HG03039 (cell line): ENCODE measurements at regions not wholly inside any gene's neighbourhood (a gene's known extent, or its start where the extent isn't known, plus 50 kb on each side); places are given as distances from the start of the nearest gene placed in this dataset.
"Not testable (repeated sequence)": the region's sequence is repeated elsewhere in the genome, so short reads cannot be mapped to it uniquely, and the experiment has no call there.

Source experiments
- ATAC-seq: cut with Tn5 transposase; IDR thresholded peaks from one replicate; pipeline ENCODE4 v1.9.1; 2021; ENCODE audit warnings: mild to moderate bottlenecking, moderate library complexity; ENCODE audit not compliant: unreplicated experiment

- ATAC-seq = no peak
Observed at GRCh38 chr3:162701211-162701610, 1204.6 kb downstream of the OTOL1 start.

- no peak for ATAC-seq
Observed at GRCh38 chr3:162702768-162703385, 1206.3 kb downstream of the OTOL1 start.

DNA sequence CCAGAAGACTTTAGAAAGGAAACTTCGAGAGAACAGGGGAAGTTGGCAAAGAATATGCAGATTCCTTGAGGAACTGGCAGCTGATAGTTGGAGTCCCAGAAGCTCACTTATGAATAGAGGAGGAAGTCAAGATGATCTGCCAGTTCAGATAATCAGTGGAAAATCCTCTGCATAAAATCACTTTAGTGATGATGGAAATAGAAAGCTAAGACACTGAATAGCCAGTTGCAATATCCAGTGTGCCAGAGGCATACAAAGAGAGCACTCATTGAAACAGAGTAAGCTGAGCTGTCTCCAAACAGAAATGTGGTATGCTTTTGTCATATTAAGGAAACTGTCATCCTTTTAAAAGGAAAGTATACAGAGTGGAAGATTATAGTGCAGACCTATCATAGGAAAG lies 1207.6 kb downstream of the OTOL1 start:
- no peak for ATAC-seq

DNA sequence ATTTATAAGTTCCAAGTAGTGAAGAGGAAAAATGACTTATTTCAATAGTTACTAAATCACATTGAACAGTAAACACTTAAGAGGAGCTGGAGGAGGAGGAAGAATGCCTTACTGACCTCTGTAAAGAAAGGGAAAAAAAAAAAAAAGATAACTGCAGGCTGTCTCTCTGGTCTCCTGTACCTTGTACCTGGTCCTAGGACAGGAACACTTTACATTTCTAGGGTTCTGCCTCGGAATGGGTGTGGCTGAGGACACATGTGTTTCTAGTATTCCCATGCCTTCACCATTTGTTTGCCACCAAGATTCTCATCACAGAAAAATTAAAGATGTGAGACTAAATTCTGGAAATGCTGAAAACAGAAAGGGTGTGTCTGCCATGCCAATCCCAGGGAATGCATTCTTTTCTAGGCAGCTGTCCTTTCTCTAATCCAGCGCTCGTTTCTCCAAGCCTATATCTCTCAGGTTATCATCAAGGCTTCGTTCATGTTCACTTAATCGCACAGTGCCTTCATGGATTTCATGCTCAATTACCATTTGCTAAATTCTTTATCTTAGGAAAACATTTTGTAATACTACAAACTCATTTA lies 1208.3 kb downstream of the OTOL1 start:
- no peak for ATAC-seq

DNA sequence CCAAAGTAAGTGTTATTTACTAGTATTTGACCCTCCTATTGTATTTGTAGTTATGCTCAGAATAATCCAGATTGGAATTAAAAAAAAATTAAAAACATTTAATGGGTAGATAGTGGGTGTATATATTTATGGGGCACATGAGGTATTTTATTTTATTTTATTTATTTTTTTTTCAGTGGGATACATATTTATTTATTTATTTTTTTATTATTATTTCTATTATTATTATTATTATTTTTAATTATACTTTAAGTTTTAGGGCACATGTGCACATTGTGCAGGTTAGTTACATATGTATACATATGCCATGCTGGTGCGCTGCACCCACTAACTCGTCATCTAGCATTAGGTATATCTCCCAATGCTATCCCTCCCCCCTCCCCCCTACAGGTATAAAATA lies 1211.8 kb downstream of the OTOL1 start:
- not testable (repeated sequence) for ATAC-seq

DNA sequence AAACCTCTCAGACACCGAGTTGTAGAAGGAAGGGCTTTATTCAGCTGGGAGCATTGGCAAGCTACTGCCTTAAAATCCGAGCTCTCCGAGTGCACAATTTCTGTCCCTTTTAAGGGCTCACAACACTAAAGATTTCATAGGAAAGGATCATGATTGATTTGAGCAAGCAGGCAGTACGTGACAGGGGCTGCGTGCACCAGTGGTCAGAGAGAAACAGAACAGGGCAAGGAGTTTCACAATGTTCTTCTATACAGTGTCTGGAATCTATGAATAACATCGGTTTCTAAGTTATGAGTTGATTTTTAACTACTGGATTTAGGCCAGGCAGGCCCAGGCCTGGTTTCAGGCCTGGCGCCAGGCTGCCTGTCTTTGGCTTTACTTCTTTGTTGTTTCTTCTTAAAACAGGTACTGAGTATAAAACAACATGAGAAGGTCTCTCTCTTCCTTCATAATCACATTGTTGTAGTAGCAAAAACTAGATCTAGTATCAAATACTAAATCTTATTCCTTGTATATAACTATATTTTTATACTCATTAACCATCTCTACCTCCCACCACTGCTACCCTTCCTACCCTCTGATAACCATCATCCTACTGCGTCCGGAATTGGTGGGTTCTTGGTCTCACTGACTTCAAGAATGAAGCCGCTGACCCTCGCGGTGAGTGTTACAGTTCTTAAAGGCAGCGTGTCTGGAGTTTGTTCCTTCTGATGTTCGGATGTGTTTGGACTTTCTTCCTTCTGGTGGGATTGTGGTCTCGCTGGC lies 1212.5 kb downstream of the OTOL1 start:
- not testable (repeated sequence) for ATAC-seq

DNA sequence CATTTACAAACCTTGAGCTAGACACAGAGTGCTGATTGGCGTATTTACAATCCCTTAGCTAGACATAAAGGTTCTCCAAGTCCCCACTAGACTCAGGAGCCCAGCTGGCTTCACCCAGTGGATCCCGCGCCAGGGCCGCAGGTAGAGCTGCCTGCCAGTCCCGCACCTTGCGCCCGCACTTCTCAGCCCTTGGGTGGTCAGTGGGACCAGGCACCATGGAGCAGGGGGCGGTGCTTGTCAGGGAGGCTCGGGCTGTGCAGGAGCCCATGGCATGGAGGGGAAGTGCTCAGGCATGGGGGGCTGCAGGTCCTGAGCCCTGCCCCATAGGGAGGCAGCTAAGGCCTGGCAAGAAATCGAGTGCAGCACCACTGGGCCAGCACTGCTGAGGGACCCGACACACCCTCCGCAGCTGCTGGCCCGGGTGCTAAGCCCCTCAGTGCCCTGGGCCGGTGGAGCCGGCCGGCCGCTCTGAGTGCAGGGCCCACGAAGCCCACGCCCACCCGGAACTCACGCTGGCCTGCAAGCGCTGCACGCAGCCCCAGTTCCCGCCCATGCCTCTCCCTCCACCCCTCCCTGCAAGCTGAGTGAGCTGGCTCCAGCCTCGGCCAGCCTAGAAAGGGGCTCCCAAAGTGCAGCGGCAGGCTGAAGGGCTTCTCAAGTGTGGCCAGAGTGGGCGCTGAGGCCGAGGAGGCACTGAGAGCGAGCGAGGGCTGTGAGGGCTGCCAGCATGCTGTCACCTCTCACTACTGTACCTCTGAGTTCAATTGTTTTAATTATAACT lies 1213.9 kb downstream of the OTOL1 start:
- no peak for ATAC-seq

DNA sequence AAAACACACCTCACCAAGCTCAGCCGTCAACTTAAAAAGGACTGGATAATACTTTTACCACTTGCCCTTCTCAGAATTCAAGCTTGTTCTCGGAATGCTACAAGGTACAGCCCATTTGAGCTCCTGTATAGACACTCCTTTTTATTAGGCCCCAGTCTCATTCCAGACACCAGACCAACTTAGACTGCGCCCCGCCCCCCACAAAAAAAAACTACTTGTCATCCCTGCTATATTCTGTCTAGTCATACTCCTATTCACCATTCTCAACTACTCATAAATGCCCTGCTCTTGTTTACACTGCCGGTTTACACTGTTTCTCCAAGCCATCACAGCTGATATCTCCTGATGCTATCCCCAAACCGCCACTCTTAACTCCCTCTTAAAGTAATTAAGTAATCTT lies 1220.5 kb downstream of the OTOL1 start:
- ATAC-seq = not testable (repeated sequence)

- no peak for ATAC-seq
Observed at GRCh38 chr3:162718697-162719096, 1222.1 kb downstream of the OTOL1 start.

GRCh38 chr3:162719684-162720341 lies 1223.2 kb downstream of the OTOL1 start:
- ATAC-seq = no peak

DNA sequence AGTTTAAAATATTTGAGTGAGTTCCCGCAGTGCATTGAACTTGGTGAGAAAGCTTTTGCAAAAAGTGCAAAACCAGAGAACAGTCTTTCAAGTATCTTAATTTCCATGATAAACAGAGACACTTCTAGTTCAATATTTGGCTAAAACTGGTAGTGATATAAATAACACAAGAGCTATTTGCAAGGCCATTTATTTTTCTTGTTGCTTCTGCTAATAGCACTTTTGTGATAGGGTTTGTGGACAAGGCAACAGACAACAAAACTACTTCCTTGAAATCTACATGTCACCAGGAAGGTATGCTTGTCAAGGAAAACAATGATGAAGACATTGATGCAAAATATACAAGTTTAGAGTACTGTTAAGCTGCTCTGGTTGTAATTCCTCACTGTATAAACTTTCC lies 1225.1 kb downstream of the OTOL1 start:
- ATAC-seq = no peak

- no peak for ATAC-seq
Observed at GRCh38 chr3:162722337-162722736, 1225.7 kb downstream of the OTOL1 start.

GRCh38 chr3:162722796-162723195 lies 1226.2 kb downstream of the OTOL1 start:
- not testable (repeated sequence) for ATAC-seq

GRCh38 chr3:162729686-162730085 lies 1233.1 kb downstream of the OTOL1 start:
- ATAC-seq = no peak

DNA sequence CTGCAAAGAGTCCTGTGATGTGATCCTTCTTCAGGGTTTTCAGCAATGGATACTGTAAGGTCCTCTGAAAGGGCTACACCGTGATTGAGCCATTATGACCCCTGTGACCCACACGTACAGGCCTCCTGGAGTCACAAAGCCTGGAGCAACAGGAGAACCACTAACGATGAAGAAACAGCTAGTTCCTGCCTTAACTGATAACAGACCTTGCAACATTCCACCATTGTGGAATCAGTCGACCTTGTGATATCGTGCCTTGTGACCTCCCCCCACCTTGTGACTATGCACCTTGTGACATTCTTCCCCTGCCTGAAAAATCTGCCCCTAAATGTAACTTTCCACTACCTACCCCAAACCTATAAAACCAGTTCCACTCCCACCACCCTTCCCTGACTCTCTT lies 1235.4 kb downstream of the OTOL1 start:
- not testable (repeated sequence) for ATAC-seq

GRCh38 chr3:162738784-162739183 lies 1242.2 kb downstream of the OTOL1 start:
- no peak for ATAC-seq

GRCh38 chr3:162740941-162741596 lies 1244.5 kb downstream of the OTOL1 start:
- no peak for ATAC-seq

DNA sequence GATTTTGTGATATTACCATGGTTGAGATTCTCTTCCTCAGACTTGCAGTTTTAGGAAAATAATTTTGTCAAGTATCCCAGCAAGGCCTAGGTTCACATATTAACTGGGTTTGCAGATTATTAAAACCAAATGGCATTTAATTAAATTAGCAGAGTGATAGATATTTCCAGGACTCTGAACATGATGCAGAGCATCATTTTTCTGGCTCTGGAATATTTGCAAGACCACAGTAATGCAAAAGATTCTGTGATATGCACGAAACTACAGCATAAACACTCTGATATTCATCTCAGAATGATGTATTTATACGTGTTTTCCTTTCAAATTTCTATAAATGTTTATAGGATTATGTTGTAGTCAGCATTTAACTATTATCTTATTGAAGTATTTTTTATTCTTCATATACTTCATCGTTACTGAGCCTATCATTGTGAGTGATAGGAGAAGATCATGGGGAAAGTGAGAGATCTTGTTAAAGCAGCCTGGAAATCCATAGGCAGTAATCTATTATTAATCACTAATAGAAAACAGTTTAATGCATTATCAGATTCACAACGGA lies 1245.6 kb downstream of the OTOL1 start:
- no peak for ATAC-seq

DNA sequence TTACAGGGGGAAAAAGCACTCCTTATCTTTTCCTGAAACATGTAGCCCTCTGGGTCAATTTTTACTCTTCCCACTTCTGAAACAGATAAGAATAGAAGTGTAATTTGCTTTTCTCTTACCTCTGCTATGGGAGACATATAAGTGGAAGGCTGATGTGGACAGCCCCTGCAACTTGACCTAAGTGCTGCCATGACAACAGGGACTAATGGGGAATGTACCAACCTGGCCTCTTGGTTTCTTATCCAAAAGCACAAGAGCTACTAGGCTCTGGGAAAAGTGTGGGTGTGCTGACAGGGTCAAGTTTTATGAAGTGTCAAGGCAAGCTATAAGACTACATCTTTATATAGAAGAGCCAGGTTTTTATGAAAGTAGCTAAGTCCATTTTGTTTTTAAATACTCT lies 1246.5 kb downstream of the OTOL1 start:
- ATAC-seq = no peak

- ATAC-seq = no peak
Observed at GRCh38 chr3:162760789-162761188, 1264.2 kb downstream of the OTOL1 start.
